Stimulated activated CD8-positive, alpha-beta memory T cell treated with anti-CD3 and anti-CD28 coated beads, Interleukin-12 subunit alpha, Interleukin-12 subunit beta, amount 100 ng/mL, for 24 hours (primary cell): ENCODE measurements at regions not wholly inside any gene's neighbourhood (a gene's known extent, or its start where the extent isn't known, plus 50 kb on each side); places are given as distances from the start of the nearest gene placed in this dataset.
"Not testable (repeated sequence)": the region's sequence is repeated elsewhere in the genome, so short reads cannot be mapped to it uniquely, and the experiment has no call there.

Experiments
- DNase-seq: peaks from one replicate; pipeline ENCODE4 v3.0.0-alpha.2; 2020; ENCODE audit errors: extremely low read depth

- no peak for DNase-seq
Measured at GRCh38 chr5:68658810-68659372, 434.9 kb upstream of the SLC30A5 start.

- no peak for DNase-seq
Measured at GRCh38 chr5:68659881-68660280, 433.9 kb upstream of the SLC30A5 start.

- DNase-seq = no peak
Measured at GRCh38 chr5:68661237-68661636, 432.6 kb upstream of the SLC30A5 start.

- DNase-seq = no peak
Measured at GRCh38 chr5:68662804-68663307, 431.0 kb upstream of the SLC30A5 start.

- DNase-seq = no peak
Measured at GRCh38 chr5:68669864-68670575, 423.8 kb upstream of the SLC30A5 start.

- no peak for DNase-seq
Measured at GRCh38 chr5:68673106-68673822, 420.6 kb upstream of the SLC30A5 start.

GRCh38 chr5:68673823-68674180 is 420.0 kb upstream of the SLC30A5 start:
- no peak for DNase-seq

GRCh38 chr5:68679041-68679440 is 414.8 kb upstream of the SLC30A5 start:
- DNase-seq = no peak

- DNase-seq = no peak
Measured at GRCh38 chr5:68680366-68680765, 413.4 kb upstream of the SLC30A5 start.

GRCh38 chr5:68681929-68682328 is 411.9 kb upstream of the SLC30A5 start:
- DNase-seq = no peak

GRCh38 chr5:68682400-68683160 is 411.2 kb upstream of the SLC30A5 start:
- no peak for DNase-seq

GRCh38 chr5:68683632-68684036 is 410.2 kb upstream of the SLC30A5 start:
- DNase-seq = no peak

GRCh38 chr5:68685863-68686262 is 408.0 kb upstream of the SLC30A5 start:
- no peak for DNase-seq

GRCh38 chr5:68688547-68688946 is 405.3 kb upstream of the SLC30A5 start:
- no peak for DNase-seq

GRCh38 chr5:68689010-68689409 is 404.8 kb upstream of the SLC30A5 start:
- DNase-seq = no peak

- DNase-seq = not testable (repeated sequence)
Measured at GRCh38 chr5:68691874-68692273, 401.9 kb upstream of the SLC30A5 start.

GRCh38 chr5:68698025-68698940 is 395.5 kb upstream of the SLC30A5 start:
- DNase-seq = no peak

- DNase-seq = no peak
Measured at GRCh38 chr5:68699966-68700365, 393.8 kb upstream of the SLC30A5 start.

- DNase-seq = no peak
Measured at GRCh38 chr5:68707575-68707974, 386.2 kb upstream of the SLC30A5 start.

- DNase-seq = no peak
Measured at GRCh38 chr5:68708156-68708841, 385.5 kb upstream of the SLC30A5 start.

GRCh38 chr5:68708842-68709170 is 385.0 kb upstream of the SLC30A5 start:
- DNase-seq = no peak
